CD4-positive, alpha-beta T cell treated with Interleukin-6 for 4 hours (primary cell): ENCODE measurements at regions not wholly inside any gene's neighbourhood (a gene's known extent, or its start where the extent isn't known, plus 50 kb on each side); places are given as distances from the start of the nearest gene placed in this dataset.
"Not testable (repeated sequence)": the region's sequence is repeated elsewhere in the genome, so short reads cannot be mapped to it uniquely, and the experiment has no call there.

Experiments used
- DNase-seq: peaks from one replicate; pipeline ENCODE4 v3.0.0-alpha.2; 2020; ENCODE audit warnings: mixed read lengths

GRCh38 chr5:21024966-21025365, 1037.0 kb upstream of the CDH18 start:
- DNase-seq = no peak

GRCh38 chr5:21013237-21013636, 1025.2 kb upstream of the CDH18 start:
- DNase-seq = no peak

- DNase-seq = no peak
Observed at GRCh38 chr5:21007781-21008180, 1019.8 kb upstream of the CDH18 start.

GRCh38 chr5:20988933-20989332, 1000.9 kb upstream of the CDH18 start:
- not testable (repeated sequence) for DNase-seq

GRCh38 chr5:20985754-20986153, 997.8 kb upstream of the CDH18 start:
- no peak for DNase-seq

DNA sequence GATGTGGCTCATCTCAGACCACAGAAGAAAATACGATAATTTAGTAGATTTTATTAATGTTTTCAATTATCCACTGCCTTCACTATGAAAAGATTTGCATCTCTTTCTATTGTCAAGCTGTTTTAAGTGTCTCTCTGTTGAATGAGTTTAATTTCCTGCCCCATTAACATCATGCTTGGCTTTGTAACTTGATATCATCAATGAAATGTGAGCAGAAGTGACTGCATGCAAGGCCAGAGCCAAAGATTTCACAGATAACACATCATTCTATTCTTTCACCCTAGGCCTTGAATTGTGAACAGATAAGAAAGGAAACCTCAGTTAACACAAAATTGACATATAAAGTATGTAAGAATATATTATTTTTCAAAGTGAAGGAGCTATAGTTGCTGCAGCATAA, 986.4 kb upstream of the CDH18 start:
- DNase-seq = no peak

DNA sequence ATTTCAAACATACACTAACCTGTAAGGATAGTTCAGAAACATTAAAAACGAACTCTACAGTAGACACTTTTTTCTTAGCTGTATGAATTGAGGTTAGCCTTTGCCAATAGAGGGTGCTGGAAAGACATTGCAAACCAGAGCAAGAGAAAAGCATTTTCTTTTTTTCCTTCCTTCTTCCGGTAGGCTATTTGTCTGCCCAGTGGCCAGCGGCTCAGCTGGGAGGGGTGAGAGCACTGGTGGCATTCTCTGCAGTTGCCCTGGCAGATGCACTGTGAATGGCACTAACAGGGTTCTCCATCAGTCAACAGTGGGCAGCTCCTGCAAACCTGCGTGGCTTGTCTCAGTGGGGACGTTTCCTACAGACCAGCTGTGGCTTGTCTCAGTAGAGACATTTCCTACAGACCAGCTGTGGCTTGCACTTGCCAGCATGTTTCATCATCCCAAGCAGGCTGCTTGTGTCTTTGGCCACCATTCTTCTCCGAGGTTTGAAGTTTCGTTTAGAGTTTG, 984.5 kb upstream of the CDH18 start:
- no peak for DNase-seq

- DNase-seq = no peak
Observed at GRCh38 chr5:20959347-20959746, 971.3 kb upstream of the CDH18 start.

DNA sequence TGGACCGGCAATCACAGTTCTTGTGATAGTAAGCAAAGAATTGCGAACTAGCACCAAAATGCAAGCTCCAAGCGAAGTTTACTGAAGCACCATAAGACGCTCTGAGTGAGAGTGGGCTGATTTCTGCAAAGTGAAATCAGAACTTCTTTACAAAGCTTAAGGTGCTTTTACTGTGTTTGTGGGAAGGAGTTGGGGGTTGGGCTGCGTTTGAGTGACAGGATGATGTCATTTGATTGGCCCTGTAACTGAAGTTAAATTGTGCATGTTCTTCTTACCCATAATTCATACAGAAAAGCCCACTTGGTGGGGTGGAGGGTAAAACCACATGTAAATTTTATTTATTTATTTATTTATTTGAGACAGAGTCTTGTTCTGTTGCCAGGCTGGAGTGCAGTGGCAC, 970.6 kb upstream of the CDH18 start:
- no peak for DNase-seq

DNA sequence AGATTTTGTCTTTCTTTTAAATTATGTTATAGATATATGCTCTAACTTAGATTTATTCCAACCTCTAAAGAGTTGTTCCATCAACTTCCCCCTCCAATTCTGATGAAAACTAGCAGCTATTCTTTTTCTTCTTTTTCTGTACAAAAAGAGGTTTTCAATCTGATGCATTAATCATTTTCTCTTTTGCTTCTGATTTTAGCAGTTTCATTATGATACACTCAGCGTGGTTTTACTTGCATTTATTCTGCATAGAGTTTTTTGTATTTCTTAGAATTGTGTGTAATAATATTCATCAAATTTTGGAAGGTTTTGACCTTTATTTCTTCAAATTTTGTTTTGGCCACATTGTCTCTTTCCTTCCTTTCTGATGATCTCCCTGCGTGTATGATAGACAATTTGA, 968.1 kb upstream of the CDH18 start:
- DNase-seq = no peak

GRCh38 chr5:20949636-20950035, 961.6 kb upstream of the CDH18 start:
- DNase-seq = no peak

- not testable (repeated sequence) for DNase-seq
Observed at GRCh38 chr5:20943183-20943971, 955.4 kb upstream of the CDH18 start.

DNA sequence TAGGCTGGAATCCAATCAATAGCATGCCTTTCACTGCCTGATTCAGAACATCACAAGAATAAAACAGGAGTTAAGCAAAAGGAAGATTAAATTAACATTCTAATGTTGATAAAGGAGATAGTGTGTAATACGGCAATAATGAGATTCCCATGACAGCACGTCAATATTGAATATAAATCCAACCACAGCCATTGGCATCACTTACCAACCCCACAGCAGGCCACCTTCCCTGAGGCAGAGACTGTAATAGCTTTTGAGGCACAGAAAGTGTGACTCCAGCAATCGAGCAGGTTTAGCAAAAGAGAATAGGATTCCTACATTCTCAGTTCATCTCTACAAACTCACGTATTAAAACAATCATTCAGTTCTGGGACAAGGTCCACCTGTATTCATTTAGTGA, 954.6 kb upstream of the CDH18 start:
- DNase-seq = not testable (repeated sequence)

GRCh38 chr5:20940786-20941185, 952.8 kb upstream of the CDH18 start:
- not testable (repeated sequence) for DNase-seq

GRCh38 chr5:20890936-20891335, 902.9 kb upstream of the CDH18 start:
- DNase-seq = not testable (repeated sequence)

DNA sequence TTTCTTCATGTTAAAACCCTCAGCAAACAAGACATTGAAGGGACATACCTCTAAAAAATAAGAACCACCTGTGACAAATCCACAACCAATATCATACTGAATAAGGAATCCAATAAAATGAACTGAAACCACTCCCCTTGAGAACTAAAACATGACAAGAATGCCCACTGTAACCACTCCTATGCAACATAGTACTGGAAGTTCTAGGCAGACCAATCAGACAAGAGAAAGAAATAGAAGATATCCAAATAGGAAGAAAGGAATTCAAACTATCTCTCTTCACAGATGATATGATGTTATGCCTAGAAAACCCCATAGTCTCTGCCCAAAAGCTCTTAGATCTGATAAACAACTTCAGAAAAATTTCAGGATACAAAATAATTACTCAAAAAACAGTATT, 887.7 kb upstream of the CDH18 start:
- DNase-seq = not testable (repeated sequence)

GRCh38 chr5:20865892-20866291, 877.9 kb upstream of the CDH18 start:
- DNase-seq = not testable (repeated sequence)

- DNase-seq = no peak
Observed at GRCh38 chr5:20833081-20833627, 845.2 kb upstream of the CDH18 start.

DNA sequence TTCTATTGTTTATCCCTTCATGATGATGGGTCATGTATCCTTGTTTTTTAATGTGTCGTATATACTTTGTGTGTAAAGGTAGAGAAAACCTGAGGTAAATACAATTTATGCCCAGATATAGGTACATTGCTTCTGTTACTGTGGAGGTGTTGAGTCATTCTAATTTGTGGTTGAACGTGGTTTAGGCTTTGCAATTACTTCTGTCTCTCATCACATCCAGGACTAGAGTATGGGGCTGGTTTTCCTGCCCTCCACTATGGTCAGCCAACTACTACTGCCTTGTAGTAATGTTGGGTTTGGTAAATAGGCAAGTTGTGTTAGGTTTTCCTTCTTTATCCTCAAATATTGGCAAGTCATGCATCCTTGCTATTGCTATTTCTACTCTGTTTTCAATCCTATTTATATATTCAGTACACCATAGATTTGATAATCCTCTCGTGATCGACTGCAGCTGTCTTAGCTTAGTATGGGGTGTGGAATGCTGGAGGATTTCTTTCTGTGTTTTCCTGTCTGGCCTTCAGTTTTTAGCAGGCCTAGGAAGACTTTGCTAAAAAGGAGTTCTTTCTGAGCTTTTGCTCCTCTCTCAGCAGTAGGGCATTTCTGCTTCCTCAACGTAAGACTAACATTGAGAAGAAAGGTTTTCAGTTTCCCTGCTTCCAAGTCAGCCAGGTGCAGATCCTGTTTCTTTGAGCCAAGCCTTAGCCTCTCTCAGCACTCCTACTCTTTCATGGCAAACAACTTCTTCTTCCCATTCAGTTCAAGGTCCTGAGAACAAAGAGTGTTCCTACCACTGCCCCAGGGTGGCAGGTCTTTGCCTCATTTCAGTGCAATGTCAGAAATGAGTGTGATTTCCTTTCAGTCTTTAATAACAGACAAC, 844.4 kb upstream of the CDH18 start:
- DNase-seq = no peak

DNA sequence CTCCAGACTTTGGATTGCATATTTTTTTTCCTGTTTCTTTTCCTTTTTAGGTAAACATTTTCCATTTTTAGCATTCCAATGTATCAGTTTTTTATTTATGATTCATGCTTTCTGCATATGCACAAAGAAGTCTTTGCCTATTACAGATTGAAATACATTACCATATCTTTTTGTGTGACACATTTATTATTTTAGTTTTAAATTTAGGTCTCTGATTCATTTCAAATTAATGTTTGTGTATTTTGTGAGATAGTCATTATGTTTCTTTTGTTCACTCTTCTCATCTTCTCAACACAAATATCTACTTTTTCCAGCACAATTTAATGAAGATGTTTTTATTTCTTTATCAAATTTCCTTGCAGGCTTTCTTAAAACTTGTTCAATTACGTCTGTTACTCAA, 838.0 kb upstream of the CDH18 start:
- not testable (repeated sequence) for DNase-seq

GRCh38 chr5:20797216-20797615, 809.2 kb upstream of the CDH18 start:
- not testable (repeated sequence) for DNase-seq

DNA sequence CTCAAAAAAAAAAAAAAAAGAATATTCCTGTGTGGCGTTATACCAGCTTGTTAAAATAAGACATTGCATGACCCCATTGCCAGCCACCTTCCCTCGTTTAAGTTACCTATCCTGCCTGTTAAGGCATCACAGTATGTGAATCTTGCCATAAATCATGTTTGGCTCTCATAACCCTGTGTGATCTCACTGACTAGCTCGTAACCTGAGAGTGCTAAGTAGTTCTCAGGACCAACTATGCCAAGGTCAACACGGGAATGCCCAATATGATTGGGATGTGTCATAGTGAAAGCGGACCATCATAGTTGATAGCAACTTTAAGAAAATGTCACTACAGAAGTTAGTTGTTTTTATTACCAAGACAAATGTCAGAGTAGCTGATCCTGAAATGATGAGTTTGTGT, 796.8 kb upstream of the CDH18 start:
- not testable (repeated sequence) for DNase-seq

- DNase-seq = not testable (repeated sequence)
Observed at GRCh38 chr5:20783484-20783883, 795.5 kb upstream of the CDH18 start.
